ENCODE measurements at regions not wholly inside any gene's neighbourhood (a gene's known extent, or its start where the extent isn't known, plus 50 kb on each side); places are given as distances from the start of the nearest gene placed in this dataset.

GRCh38 chr7:16989811-16990413 lies 108.1 kb upstream of the AGR3 start:
- no peak for TF ChIP-seq CTCF (conservative IDR thresholded peaks at IDR 0.05 in 1 of 2, IDR thresholded peaks at IDR 0.05 in 1 of 2; ENCODE audit: low read depth in 1 of 2, low read length in 2 of 2)
- TF ChIP-seq EZH2 (IDR thresholded peaks at IDR 0.05; ENCODE audit: low read length, missing control alignments): no peak

Measured in fibroblast of lung (primary cell).